Caco-2 (cell line): ENCODE measurements at regions not wholly inside any gene's neighbourhood (a gene's known extent, or its start where the extent isn't known, plus 50 kb on each side); places are given as distances from the start of the nearest gene placed in this dataset.

Experiments
- BruUV-seq: library from RNA; stranded (reverse); fragments of 400-500 nt; replicated peaks from 2 replicates; lab custom pipeline; 2021; lab: Mats Ljungman, UMichigan
- CTCF ChIA-PET: fragments of 300-600 bp; sonication (Branson Sonifier 250); formaldehyde crosslinking; loops from one replicate; lab custom pipeline; 2022; ENCODE audit warnings: antibody characterized with exemption; lab: Charles Lee
- POLR2A ChIA-PET: fragments of 300-600 bp; sonication (Branson Sonifier 250); formaldehyde crosslinking; loops from one replicate; lab custom pipeline; 2022; ENCODE audit warnings: antibody characterized with exemption; lab: Charles Lee
- DNase-seq, 2 experiments: peaks; one replicate each; pipeline versions ENCODE4 v3.0.0 to v3.0.0-alpha.2; 2020 to 2022
- H3K27me3 ChIP-seq: replicated peaks from 2 replicates; pipeline ENCODE4 v1.6.0; 2011; ENCODE audit warnings: low read length; ENCODE audit not compliant: control insufficient read depth, insufficient read depth
- H3K36me3 ChIP-seq: 2 replicates; pipeline ENCODE4 v1.5.1; 2011; ENCODE audit warnings: low read length; ENCODE audit not compliant: control insufficient read depth, insufficient read depth
- H3K4me1 ChIP-seq: fragments of 250-450 bp; sonication (Bioruptor Pico); 2 replicates; pipeline ENCODE4 v1.5.1; 2020; ENCODE audit warnings: mild to moderate bottlenecking
- H3K4me3 ChIP-seq: 2 replicates; pipeline ENCODE4 v1.5.1; 2011; ENCODE audit warnings: low read depth, mild to moderate bottlenecking, control low read depth, low read length
- H3K9me3 ChIP-seq: fragments of 250-450 bp; sonication (Bioruptor Pico); 2 replicates; pipeline ENCODE4 v1.5.1; 2020; ENCODE audit warnings: mild to moderate bottlenecking, moderate library complexity
- H3K27ac Mint-ChIP-seq: one replicate; pipeline ENCODE4 v1.8.0; 2022; ENCODE audit warnings: mixed read lengths; ENCODE audit not compliant: unreplicated experiment
- H3K27me3 Mint-ChIP-seq: one replicate; pipeline ENCODE4 v1.8.0; 2022; ENCODE audit warnings: mixed read lengths; ENCODE audit not compliant: insufficient read depth, unreplicated experiment
- H3K36me3 Mint-ChIP-seq: one replicate; pipeline ENCODE4 v1.8.0; 2022; ENCODE audit warnings: mild to moderate bottlenecking, mixed read lengths; ENCODE audit not compliant: insufficient read depth, unreplicated experiment
- H3K4me1 Mint-ChIP-seq: one replicate; pipeline ENCODE4 v1.8.0; 2022; ENCODE audit warnings: low read depth, mixed read lengths; ENCODE audit not compliant: unreplicated experiment
- H3K4me3 Mint-ChIP-seq: one replicate; pipeline ENCODE4 v1.8.0; 2022; ENCODE audit warnings: mild to moderate bottlenecking, moderate library complexity, mixed read lengths; ENCODE audit not compliant: unreplicated experiment
- H3K9me3 Mint-ChIP-seq: one replicate; pipeline ENCODE4 v1.8.0; 2022; ENCODE audit warnings: mixed read lengths; ENCODE audit not compliant: unreplicated experiment
- intact Hi-C: fragments of 100-400 bp; cut with micrococcal nuclease; formaldehyde crosslinking; loops from one replicate; pipeline ENCODE4 v1.10.0; 2022; ENCODE audit not compliant: unreplicated experiment
- TF ChIP-seq, protein P1 (sequence below), 2 experiments: fragments of 200-600 bp in 1 of 2; IDR thresholded peaks; 1 replicate in 1 of 2; 2 replicates in 1 of 2; pipeline versions ENCODE4 v1.5.1 to v1.8.0; 2011 to 2022; ENCODE audit warnings: antibody characterized with exemption in 1 of 2, control low read depth in 1 of 2, inconsistent platforms in 1 of 2, low read depth in 1 of 2, low read length in 1 of 2, mild to moderate bottlenecking in 1 of 2, moderate library complexity in 1 of 2; ENCODE audit not compliant: insufficient read depth in 1 of 2, severe bottlenecking in 1 of 2, unreplicated experiment in 1 of 2

DNA sequence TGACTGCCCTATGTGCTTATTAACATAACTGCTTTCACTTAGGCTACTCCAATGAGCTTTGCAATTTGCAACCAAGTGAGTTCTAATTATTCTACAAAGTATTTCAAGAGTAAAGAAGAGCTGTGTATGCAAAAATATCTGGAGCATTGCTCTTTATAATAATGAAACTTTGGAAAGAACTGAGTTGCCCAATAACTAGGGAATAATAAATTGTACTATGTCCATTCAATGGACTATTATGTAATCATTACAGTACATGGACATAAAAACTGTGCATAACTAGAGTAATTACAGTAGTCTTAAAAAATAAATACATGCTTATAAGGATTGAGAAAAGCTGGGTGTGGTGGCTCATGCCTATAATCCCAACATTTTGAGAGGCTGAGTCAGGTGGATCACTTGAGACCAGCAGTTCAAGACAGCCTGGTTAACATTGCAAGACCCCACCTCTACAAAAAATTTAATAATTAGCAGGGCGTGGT is 70.3 kb upstream of the JAK1 start:
- TF ChIP-seq, protein P1, sequence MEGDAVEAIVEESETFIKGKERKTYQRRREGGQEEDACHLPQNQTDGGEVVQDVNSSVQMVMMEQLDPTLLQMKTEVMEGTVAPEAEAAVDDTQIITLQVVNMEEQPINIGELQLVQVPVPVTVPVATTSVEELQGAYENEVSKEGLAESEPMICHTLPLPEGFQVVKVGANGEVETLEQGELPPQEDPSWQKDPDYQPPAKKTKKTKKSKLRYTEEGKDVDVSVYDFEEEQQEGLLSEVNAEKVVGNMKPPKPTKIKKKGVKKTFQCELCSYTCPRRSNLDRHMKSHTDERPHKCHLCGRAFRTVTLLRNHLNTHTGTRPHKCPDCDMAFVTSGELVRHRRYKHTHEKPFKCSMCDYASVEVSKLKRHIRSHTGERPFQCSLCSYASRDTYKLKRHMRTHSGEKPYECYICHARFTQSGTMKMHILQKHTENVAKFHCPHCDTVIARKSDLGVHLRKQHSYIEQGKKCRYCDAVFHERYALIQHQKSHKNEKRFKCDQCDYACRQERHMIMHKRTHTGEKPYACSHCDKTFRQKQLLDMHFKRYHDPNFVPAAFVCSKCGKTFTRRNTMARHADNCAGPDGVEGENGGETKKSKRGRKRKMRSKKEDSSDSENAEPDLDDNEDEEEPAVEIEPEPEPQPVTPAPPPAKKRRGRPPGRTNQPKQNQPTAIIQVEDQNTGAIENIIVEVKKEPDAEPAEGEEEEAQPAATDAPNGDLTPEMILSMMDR (IDR thresholded peaks at IDR 0.05; ENCODE audit: insufficient read depth in 1 of 2, low read depth in 1 of 2, low read length in 1 of 2, severe bottlenecking in 1 of 2, unreplicated experiment in 1 of 2): no peak
- Mint-ChIP-seq H3K9me3 (no peaks in the 10 kb centered on the region), H3K27me3 (no peaks in the 10 kb centered on the region), H3K27ac (no peak overlapping the region), H3K4me3 (no peak overlapping the region), H3K4me1 (no peaks in the 10 kb centered on the region), H3K36me3 (peaks cover 6% of the 10 kb centered on the region)
- Histone ChIP-seq H3K9me3 (no peaks in the 10 kb centered on the region), H3K4me3 (no peak overlapping the region), H3K36me3 (no peaks in the 10 kb centered on the region), H3K4me1 (no peaks in the 10 kb centered on the region), H3K27me3 (no peaks in the 10 kb centered on the region)
- no TSS peak for BruUV-seq
- intact Hi-C loops: no loop called here
- POLR2A ChIA-PET: no interaction called here
- CTCF ChIA-PET: interaction anchor here (0.5 kb wide), 1 partner anchor 134 kb away, joined by 8 read pairs; no protein-coding TSS in a partner anchor
- DNase-seq: no peak

DNA sequence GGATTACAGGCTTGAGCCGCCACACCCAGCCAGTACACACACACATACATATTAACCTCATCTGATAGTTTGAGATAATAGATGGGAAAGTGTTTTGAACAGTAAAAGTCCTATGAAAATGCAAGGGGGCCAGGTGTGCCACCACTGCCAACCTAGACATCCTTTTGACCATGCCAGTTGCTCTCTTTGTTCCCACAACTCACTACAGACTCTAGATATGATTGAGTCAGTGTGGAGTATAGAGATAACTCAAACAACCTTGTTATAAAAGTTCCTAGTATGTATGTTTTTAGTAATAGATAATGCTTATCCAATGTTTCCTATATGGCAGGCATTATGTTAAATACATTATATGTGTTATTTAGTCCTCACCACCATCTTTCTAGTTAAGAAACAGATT is 72.7 kb upstream of the JAK1 start:
- no peaks in the 10 kb centered on the region for H3K36me3 ChIP-seq
- TF ChIP-seq, protein P1 (IDR thresholded peaks at IDR 0.05; ENCODE audit: insufficient read depth in 1 of 2, low read depth in 1 of 2, low read length in 1 of 2, severe bottlenecking in 1 of 2, unreplicated experiment in 1 of 2): no peak
- no peaks in the 10 kb centered on the region for H3K27me3 Mint-ChIP-seq
- DNase-seq: no peak
- CTCF ChIA-PET: no interaction called here
- H3K4me3 ChIP-seq: no peak overlapping the region
- no peaks in the 10 kb centered on the region for H3K27me3 ChIP-seq
- BruUV-seq: no TSS peak
- no peak overlapping the region for H3K4me3 Mint-ChIP-seq
- H3K36me3 Mint-ChIP-seq: peaks cover 2% of the 10 kb centered on the region
- no peaks in the 10 kb centered on the region for H3K9me3 ChIP-seq
- no peaks in the 10 kb centered on the region for H3K4me1 ChIP-seq
- intact Hi-C loops: no loop called here
- POLR2A ChIA-PET: no interaction called here
- H3K9me3 Mint-ChIP-seq: no peaks in the 10 kb centered on the region
- no peaks in the 10 kb centered on the region for H3K4me1 Mint-ChIP-seq
- no peak overlapping the region for H3K27ac Mint-ChIP-seq

DNA sequence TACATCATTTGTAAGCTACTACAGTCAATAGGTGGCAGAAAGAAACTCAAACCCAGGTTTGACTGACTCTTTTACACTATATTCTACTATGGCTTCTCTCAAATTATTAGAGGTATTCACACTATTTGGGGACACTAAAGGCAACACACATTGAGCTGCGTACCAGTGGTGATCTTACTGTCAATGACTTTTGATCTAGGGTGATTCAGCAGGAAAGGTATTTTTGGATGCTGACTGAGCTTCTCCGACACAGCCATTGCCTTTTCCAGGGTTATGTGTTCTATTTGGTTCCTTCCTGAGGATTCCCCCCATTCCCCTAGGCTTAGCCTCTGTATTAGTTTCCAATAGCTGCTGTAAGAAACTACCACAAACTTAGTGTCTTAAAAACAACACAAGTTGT is 73.2 kb upstream of the JAK1 start:
- ChIA-PET CTCF (no interaction called here), POLR2A (no interaction called here)
- H3K27ac Mint-ChIP-seq: no peak overlapping the region
- no peak overlapping the region for H3K4me3 Mint-ChIP-seq
- no peaks in the 10 kb centered on the region for H3K9me3 Mint-ChIP-seq
- Histone ChIP-seq H3K9me3 (no peaks in the 10 kb centered on the region), H3K36me3 (no peaks in the 10 kb centered on the region), H3K27me3 (no peaks in the 10 kb centered on the region), H3K4me3 (no peak overlapping the region), H3K4me1 (no peaks in the 10 kb centered on the region)
- TF ChIP-seq, protein P1 (IDR thresholded peaks at IDR 0.05; ENCODE audit: insufficient read depth in 1 of 2, low read depth in 1 of 2, low read length in 1 of 2, severe bottlenecking in 1 of 2, unreplicated experiment in 1 of 2): no peak
- no peaks in the 10 kb centered on the region for H3K27me3 Mint-ChIP-seq
- BruUV-seq: no TSS peak
- intact Hi-C loops: no loop called here
- no peaks in the 10 kb centered on the region for H3K36me3 Mint-ChIP-seq
- no peak for DNase-seq
- H3K4me1 Mint-ChIP-seq: no peaks in the 10 kb centered on the region
